Transverse colon (tissue), 4 donors: ENCODE measurements at regions not wholly inside any gene's neighbourhood (a gene's known extent, or its start where the extent isn't known, plus 50 kb on each side); places are given as distances from the start of the nearest gene placed in this dataset.

Experiments
- DNase-seq: peaks from one replicate; pipeline ENCODE4 v3.0.0-alpha.2; 2019
- H3K27ac ChIP-seq, 4 donors: fragments of 200-600 bp; sonication (generic); 2 replicates each; pipeline ENCODE4 v1.5.1; 2016 to 2018; ENCODE audit warnings: inconsistent platforms in 4 of 4
- H3K27me3 ChIP-seq: fragments of 200-600 bp; sonication (generic); 2 replicates; pipeline ENCODE4 v1.5.1; 2017; ENCODE audit warnings: inconsistent platforms
- H3K36me3 ChIP-seq, 4 donors: fragments of 200-600 bp; sonication (generic); 2 replicates each; pipeline ENCODE4 v1.5.1; 2017 to 2019; ENCODE audit warnings: inconsistent platforms in 4 of 4
- H3K4me1 ChIP-seq, 4 donors: fragments of 200-600 bp; sonication (generic); 2 replicates each; pipeline ENCODE4 v1.5.1; 2017 to 2020; ENCODE audit warnings: inconsistent platforms in 4 of 4
- H3K4me3 ChIP-seq, 4 donors: fragments of 200-600 bp; sonication (generic); 1 replicate in 1 of 4; 2 replicates in 3 of 4; pipeline versions ENCODE4 v1.5.1 to v1.6.1; 2017 to 2019; ENCODE audit warnings: inconsistent platforms in 4 of 4
- H3K9me3 ChIP-seq, 2 donors: fragments of 200-600 bp; sonication (generic); 2 replicates each; pipeline ENCODE4 v1.5.1; 2017 to 2019; ENCODE audit warnings: inconsistent platforms in 2 of 2
- CTCF ChIP-seq, 5 experiments: fragments of 200-600 bp in 3 of 5; fragments of 450-650 bp in 2 of 5; sonication (generic) in 3 of 5; IDR thresholded peaks; 1 replicate in 2 of 5; 2 replicates in 3 of 5; pipeline ENCODE4 v1.5.1; 2016 to 2017; ENCODE audit warnings: antibody characterized with exemption in 5 of 5, inconsistent platforms in 3 of 5, mild to moderate bottlenecking in 2 of 5, moderate library complexity in 1 of 5
- EP300 ChIP-seq: sonication (generic); formaldehyde crosslinking; IDR thresholded peaks from one replicate; pipeline ENCODE4 v1.6.1; 2017; ENCODE audit warnings: antibody characterized with exemption, low read depth
- POLR2A ChIP-seq: fragments of 450-650 bp; IDR thresholded peaks from one replicate; pipeline ENCODE4 v1.6.1; 2016; ENCODE audit warnings: antibody characterized with exemption, mild to moderate bottlenecking, moderate library complexity
- POLR2AphosphoS5 ChIP-seq, 3 donors: sonication (generic); formaldehyde crosslinking; IDR thresholded peaks; one replicate each; pipeline ENCODE4 v1.6.1; 2016; ENCODE audit warnings: antibody characterized with exemption in 3 of 3
- WGBS, 2 donors: methylation state at CpG; one replicate each; pipeline ENCODE4 v1.1.5; 2018; ENCODE audit warnings: low coverage in 1 of 2; 5-methylcytosine and 5-hydroxymethylcytosine counted together
- in situ Hi-C, 4 donors: fragments of 200-750 bp; cut with MboI; loops; one replicate each; pipeline versions ENCODE4 v1.15.0 to v1.15.1; 2017; ENCODE audit warnings: low sequenced_read_pairs in 3 of 4, low pct_ligation_motif_present in 1 of 4, low pct_unique_long_range_greater_than_20kb in 1 of 4
- intact Hi-C: fragments of 100-400 bp; cut with DNase I; formaldehyde crosslinking; loops from one replicate; pipeline ENCODE4 v1.15.1; 2023; ENCODE audit warnings: low total_unique reads

DNA sequence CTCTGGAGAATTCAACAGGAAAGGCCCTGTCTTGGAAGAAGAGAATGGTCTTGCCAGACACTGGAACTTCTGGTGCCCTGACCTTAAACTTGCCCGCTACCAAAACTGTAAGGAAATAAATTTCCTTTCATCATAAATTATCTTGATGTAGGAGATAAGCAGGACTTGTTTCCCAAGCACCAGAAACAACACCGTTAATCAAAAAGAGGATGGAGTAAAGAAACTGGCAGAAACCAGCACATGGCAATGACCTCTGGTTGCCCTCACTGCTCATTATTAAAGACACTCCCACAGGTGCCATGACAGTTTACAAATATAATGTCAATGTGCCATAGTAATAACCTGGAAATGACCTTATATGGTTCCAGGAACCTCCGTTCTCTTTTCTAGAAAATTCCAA lies 426.1 kb downstream of the EDEM1 start:
- H3K4me3 ChIP-seq: no peak overlapping the region
- H3K4me1 ChIP-seq: no peaks in the 10 kb centered on the region
- H3K27me3 ChIP-seq: no peaks in the 10 kb centered on the region
- H3K36me3 ChIP-seq: no peaks in the 10 kb centered on the region
- no peak for DNase-seq
- in situ Hi-C loops: no loop called here
- 53 to 60% methylated on average over 1 to 3 of the region's 3 CpGs for WGBS, 2 donors
- H3K9me3 ChIP-seq: no peaks in the 10 kb centered on the region
- H3K27ac ChIP-seq: no peak overlapping the region
- intact Hi-C loops: no loop called here
- no peak for TF ChIP-seq POLR2AphosphoS5 (IDR thresholded peaks at IDR 0.05)
- TF ChIP-seq POLR2A: no peak
- no peak for TF ChIP-seq CTCF (IDR thresholded peaks at IDR 0.05)
- TF ChIP-seq EP300: no peak

DNA sequence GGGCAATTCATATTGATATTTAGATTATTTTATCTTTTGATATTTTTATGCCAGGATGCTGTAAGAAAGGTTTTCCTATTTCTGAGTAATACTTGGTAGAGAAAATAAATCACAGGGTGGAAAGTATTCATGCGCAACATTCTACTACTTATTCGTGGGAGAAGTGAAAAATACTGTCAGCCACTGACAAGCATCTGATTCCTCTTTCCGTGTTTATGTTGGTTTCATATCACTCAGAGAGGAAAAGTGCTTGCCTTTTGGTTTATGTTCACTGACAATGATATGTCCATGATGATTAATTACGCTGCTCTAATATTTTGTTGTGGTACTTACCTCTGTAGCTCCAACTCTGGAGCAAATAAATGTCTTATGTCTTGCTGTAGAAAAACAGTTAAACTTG lies 429.4 kb downstream of the EDEM1 start:
- in situ Hi-C loops (no loop called here), intact Hi-C loops (no loop called here)
- 62 to 66% methylated on average over 4 of the region's 4 CpGs for WGBS, 2 donors

GRCh38 chr3:5618170-5618569 lies 430.7 kb downstream of the EDEM1 start:
- in situ Hi-C loops: no loop called here
- H3K4me1 ChIP-seq: no peaks in the 10 kb centered on the region
- DNase-seq: no peak
- no peak overlapping the region for H3K4me3 ChIP-seq
- intact Hi-C loops: no loop called here
- TF ChIP-seq CTCF (IDR thresholded peaks at IDR 0.05): no peak
- no peak for TF ChIP-seq POLR2A
- no peak for TF ChIP-seq EP300
- TF ChIP-seq POLR2AphosphoS5 (IDR thresholded peaks at IDR 0.05): no peak
- H3K27ac ChIP-seq: no peak overlapping the region
- no peaks in the 10 kb centered on the region for H3K9me3 ChIP-seq
- H3K36me3 ChIP-seq: no peaks in the 10 kb centered on the region
- H3K27me3 ChIP-seq: no peaks in the 10 kb centered on the region

More for the DNA sequence above, 429.4 kb downstream of the EDEM1 start:
- Histone ChIP-seq H3K27ac (no peak overlapping the region), H3K9me3 (no peaks in the 10 kb centered on the region), H3K4me1 (no peaks in the 10 kb centered on the region), H3K36me3 (no peaks in the 10 kb centered on the region), H3K4me3 (no peak overlapping the region), H3K27me3 (no peaks in the 10 kb centered on the region)
- DNase-seq: no peak
- TF ChIP-seq POLR2AphosphoS5 (IDR thresholded peaks at IDR 0.05) (no peak), CTCF (IDR thresholded peaks at IDR 0.05) (no peak), POLR2A (no peak), EP300 (no peak)

GRCh38 chr3:5630406-5630805 lies 442.9 kb downstream of the EDEM1 start:
- Histone ChIP-seq H3K27me3 (no peaks in the 10 kb centered on the region), H3K9me3 (no peaks in the 10 kb centered on the region), H3K36me3 (no peaks in the 10 kb centered on the region), H3K4me1 (no peaks in the 10 kb centered on the region), H3K4me3 (no peak overlapping the region), H3K27ac (no peak overlapping the region)
- 65 to 71% methylated on average over 2 to 3 of the region's 3 CpGs for WGBS, 2 donors
- TF ChIP-seq CTCF (IDR thresholded peaks at IDR 0.05) (no peak), POLR2AphosphoS5 (IDR thresholded peaks at IDR 0.05) (no peak), EP300 (no peak), POLR2A (no peak)
- in situ Hi-C loops: no loop called here
- intact Hi-C loops: no loop called here
- DNase-seq: no peak
